Suppressor macrophage treated with lipopolysaccharide for 1 hour (primary cell): ENCODE measurements at regions not wholly inside any gene's neighbourhood (a gene's known extent, or its start where the extent isn't known, plus 50 kb on each side); places are given as distances from the start of the nearest gene placed in this dataset.
"Not testable (repeated sequence)": the region's sequence is repeated elsewhere in the genome, so short reads cannot be mapped to it uniquely, and the experiment has no call there.

Experiments used
- DNase-seq, 3 donors: peaks; one replicate each; pipeline ENCODE4 v3.0.0-alpha.2; 2020 to 2022

DNA sequence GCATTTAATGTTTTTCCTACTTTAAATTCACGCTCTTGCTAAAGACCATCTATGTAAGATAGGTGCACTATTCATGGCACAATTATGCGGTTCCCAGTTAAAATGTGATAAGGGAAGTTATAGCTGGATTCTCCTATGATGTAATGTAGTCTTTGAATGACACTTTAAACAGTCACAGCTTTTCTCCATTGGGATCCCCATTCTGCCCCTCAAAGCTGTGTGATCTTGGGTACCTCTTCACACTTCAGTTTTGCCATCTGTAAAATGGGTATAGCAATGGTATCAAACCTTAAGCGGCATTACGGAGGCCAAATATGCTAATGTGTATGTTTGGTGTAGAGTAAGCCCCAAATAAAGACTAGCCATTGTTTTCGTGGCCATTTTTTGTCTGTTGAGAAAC is 64.7 kb upstream of the ZNF217 start:
- peak; percentile 41 to 67 (median 67) for DNase-seq

DNA sequence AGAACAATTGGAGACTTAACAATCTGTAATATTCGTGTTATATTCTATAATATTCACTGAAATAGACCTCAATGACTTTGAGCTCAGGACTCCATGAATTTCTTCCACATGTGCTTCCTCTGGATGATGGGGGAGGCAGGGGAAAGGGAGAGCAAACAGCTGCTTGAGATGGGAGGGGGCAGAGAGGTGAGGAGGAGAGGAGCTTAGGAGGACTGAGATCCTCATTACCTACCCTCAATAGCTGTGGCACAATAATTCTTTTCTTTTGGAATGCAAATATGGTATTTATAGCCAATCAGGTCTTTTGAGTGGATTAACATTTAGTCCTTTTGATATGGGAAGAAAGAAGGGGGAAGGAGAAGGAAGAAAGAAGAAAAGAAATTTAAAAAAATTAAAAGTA is 64.1 kb upstream of the ZNF217 start:
- no peak for DNase-seq

DNA sequence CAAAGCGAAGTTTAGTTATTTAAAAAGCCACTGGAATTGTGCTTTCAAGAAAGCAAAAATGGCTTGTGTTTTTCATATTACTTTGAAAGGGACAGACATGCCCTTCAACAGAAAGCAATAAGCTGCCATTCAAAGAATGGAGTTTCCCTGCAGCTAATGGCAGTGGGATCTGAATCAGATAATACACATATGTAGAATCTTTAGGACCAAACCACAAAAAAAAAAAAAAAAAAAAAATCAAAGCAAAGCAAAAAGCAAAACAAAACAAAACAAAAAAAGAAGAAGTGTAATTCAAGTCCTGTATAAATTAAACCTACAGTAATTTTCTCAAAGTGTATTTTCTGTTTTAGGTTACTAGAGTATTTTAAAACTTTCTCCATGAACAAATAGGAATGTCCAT is 63.6 kb upstream of the ZNF217 start:
- peak; percentile 47 to 76 (median 70) for DNase-seq

DNA sequence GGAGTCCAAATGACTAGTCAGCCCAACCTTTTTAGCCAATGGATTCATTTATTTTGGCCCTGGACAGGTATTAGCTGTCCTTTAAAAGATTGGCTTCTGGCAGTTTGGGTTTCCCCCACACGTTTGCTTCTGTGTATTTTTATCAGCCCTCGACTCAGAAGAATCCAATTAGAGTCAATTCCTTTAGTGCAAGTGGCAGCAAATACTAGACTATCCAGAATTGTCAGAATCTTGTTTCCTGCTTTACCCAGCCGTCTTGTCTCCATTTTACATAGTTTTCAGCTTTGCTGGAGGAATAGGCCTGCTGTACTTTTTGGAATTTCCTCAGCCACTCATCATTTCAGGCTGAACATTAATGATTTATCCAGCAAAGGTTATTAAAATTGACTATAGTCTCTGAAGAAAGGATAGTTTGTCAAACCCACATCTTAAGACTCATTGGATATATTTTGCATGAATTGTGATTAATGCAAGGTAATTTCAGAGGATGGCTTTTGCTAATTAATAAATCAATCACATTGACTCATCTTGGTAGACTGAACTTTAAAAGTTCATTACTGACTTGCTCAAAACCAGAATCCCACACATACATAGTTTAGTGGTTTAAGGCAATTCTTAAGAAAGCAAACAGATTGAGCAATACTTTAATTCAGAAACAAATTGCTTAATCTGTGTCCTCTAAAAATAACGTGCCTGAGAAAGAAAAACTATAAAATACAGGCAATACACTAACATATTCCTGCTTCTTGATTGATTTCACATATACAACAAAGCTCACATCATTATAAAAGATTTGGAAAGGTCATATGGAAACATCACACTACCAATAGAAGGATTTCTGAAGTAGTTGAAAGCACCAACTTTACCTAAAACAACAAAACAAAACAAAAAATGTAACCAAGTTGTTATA is 62.9 kb upstream of the ZNF217 start:
- DNase-seq: peak in 2 of 3 donors; percentile 63 to 71

DNA sequence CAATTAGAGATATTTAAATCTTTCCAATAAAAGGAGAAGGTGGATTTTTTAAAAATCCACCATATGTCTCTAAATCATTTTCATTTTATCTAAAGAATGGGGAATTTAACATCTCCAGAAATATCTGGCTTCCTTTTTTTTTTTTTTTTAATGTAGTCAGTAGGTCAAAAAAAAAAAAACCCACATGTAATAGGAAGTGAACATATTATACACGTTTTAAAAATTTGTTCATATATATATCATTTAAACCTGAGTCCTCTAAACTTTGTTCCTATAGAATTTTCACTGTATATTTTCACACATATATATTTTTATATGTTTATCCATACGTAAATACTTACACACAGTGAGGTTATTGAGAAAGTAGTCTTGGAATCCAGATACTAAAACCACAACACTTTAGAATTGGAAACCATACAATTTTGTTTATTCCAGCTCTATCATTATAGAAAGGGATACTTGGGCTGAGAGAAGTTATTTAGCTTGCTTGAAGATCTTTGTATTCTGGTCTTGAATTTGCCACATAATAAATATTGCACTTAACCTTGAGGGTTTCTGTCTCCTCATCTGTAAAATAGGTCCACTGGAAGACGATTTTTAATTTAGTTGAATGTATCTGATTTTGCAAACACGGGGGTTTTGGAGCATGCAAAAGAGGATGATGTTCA is 62.1 kb upstream of the ZNF217 start:
- peak in 2 of 3 donors; percentile 61 to 73 for DNase-seq

DNA sequence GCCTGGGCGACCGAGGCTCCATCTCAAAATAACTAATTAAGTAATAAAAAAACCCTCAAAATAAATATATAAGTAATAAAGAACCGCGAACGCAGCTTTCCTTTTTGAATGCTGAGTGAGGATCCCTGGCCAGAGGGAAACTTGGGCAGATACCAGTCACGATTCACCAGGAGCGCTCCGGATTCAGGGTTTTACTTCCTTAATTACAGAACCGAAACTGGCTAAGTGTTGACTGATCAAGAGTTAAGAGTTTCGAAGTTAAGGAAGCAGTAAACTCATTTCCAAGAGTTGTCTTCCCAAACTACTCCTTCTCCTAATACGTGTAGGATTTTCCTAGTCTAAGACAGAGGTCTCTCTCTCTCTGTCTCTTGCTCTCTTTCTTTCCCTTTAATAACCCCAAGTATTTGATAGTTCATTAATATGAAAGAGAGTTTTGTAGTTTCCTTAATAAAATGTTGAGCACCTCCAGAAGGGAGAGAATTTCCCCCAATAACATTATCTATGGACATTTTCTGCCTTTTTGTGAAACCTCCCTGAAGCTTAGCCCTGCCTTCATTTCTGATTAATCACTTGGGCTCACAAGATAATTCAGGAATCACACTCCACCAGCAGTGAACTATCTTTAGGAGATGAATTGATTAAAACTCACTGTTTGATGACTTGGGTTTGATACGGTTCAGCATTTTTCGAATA is 61.4 kb upstream of the ZNF217 start:
- peak; percentile 89 to 96 (median 96) for DNase-seq

DNA sequence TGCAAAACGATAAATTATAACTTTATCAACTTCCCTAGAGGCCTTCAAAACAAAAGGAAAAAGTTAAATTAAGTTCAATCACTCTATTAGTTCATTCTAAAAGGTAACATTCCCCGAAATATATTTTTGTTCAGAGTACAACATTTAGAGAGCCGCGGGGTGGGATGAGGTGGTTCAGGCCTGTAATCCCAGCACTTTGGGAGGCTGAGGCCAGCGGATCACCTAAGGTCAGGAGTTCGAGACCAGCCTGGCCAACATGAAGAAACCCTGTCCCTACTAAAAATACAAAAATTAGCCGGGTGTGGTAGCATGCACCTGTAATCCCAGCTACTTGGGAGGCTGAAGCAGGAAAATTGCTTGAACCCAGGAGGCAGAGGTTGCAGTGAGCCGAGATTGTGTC is 60.9 kb upstream of the ZNF217 start:
- DNase-seq: not testable (repeated sequence)

DNA sequence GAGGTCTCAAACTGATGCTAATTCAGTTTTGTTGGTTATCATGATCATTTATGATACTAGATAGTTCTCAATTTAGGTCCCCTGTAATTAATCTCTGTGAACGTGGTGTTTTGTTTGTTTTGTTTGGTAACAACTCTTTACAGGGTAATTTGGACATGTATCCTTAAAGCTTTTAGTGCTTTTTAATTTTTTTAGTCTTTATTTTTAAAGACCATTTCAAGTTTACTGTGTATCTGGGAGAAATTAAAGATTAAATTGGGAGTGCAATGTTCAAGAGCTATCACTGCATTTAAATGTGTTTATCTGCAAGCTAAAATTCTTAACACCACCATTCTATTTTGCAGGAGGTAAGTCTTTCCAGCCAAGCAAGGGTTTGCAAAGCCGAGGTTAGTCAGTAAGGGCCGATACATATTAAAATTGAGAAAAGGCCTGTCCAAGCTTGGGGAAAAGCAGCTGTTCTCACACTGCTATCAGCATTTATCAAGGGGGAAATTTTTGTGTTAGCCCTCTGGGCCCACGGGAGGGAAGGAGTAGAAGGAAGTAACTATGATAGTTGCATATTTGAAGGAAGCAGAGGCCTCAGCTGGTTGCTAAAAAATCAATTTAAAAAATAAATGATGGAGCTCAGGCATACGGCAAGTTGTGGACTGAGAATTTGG is 59.3 kb upstream of the ZNF217 start:
- DNase-seq: peak; percentile 58 to 74 (median 62)

DNA sequence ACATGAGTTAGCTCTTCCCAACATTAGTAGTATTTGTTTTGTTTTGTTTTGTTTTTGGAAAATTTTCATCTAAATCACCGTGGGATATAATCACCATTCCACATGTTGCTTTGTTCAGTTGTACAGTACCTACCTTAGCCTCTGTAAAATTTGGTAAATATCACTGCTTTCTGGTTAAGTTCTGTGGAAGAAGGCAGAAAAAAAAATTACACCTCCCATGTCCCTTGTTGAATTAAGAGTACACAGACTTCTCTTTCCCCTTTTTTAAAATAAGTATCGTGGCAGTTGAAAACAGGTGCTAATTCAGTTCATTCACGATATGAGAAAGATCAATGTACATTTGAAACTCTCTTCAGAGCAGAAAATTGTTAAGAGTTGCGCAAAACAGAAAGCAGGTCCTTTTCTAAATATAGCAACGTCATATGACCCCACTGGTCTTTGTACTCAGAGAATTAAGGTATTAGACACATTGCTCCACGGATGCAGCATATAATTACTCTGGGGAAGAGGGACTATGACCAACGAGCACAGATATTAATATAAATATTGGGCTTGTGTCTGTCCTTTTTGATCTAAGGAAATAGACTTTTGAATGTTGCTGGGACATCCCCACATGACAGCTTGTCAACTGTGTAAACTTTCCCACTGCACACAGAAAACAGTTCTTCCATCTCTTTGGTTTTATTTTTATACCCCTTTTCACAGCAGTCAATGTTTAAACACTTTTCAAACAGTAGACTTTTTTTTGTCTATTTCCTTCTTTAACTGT is 58.6 kb upstream of the ZNF217 start:
- peak; percentile 31 to 52 (median 50) for DNase-seq

DNA sequence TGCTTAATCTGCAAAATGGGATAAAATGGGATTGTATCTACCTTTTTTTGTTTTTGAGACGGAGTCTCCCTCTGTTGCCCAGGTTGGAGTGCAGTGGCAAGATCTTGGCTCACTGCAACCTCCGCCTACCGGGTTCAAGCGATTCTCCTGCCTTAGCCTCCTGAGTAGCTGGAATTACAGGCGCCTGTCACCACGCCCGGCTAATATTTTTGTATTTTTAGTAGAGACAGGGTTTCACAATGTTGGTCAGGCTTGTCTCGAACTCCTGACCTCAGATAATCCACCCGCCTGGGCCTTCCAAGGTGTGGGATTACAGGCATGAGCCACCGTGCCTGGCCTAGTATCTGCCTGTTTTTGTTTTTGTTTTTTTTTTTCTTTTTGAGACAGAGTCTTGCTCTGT is 55.9 kb upstream of the ZNF217 start:
- not testable (repeated sequence) for DNase-seq

DNA sequence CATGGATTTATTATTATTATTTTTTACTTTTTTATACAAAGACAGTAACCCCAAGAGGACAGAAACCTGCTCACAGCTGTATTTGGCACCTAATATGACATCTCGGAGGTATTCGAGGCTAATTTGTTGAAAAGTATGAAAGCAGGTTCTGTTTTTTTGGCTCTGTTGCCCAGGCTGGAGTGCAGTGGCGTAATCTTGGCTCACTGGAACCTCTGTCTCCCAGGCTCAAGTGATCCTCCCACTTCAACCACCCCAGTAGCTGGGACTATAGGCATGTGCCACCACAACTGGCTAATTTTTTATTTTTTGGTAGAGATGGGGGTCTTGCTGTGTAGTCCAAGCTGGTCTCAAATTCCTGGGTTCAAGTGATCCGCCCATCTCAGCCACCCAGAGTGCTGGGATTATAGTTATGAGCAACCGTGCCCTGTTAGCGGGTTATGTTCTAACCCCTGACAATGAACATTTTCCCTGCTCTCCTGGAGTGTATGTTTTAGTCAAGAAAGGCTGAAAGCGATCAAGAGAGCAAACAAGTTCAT is 53.7 kb upstream of the ZNF217 start:
- DNase-seq: no peak

DNA sequence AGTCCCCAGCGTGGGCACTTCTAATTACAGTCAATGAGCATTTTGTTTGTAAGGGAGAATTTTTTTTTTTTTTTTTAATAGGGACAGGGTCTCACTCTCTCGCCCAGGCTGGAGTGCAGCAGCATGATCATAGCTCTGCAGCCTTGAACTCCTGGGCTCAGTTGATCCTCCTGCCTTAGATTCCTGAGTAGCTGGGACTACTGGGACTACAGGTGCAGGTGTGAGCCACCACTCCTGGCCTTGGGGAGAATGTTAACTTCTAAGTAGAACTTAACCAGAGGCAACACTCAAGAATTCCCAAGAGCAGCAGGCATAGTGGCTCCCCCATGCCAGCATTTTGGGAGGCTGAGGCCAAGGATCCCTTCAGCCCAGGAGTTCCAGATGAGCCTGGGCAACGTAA is 52.9 kb upstream of the ZNF217 start:
- no peak for DNase-seq

DNA sequence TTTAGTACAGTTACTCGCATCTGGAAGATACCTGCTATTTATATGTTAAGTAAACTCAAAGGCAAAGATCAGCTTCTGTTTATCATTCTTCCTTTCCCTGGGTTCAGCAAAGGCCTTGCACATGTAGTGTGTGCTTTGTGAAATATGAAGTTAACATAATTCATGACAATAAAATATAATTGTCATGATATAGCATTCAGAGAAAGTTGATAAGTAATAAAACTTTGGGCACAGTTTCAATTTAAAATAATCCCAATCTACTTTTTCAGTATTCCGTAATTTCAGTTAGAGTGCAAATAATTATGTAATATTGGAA is 51.9 kb upstream of the ZNF217 start:
- no peak for DNase-seq

DNA sequence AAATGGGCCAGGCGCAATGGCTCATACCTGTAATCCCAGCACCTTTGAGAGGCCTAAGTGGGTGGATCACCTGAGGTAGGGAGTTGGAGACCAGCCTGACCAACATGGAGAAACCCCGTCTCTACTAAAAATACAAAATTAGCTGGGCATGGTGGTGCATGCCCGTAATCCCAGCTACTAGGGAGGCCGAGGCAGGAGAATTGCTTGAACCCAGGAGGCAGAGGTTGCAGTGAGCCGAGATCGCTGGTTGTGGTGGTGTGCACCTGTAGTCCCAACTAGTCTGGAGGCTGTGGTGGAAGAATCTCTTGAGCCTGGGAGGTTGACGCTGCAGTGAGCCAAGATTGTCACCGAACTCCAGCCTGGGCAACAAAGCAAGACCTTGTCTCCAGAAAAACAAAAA is 50.5 kb upstream of the ZNF217 start:
- not testable (repeated sequence) for DNase-seq
